Superior temporal gyrus (tissue), 1 donor: ENCODE measurements at regions not wholly inside any gene's neighbourhood (a gene's known extent, or its start where the extent isn't known, plus 50 kb on each side); places are given as distances from the start of the nearest gene placed in this dataset.

Experiments used
- DNase-seq: peaks from one replicate; pipeline ENCODE4 v3.0.0-alpha.2; 2016; ENCODE audit errors: extremely low spot score

DNA sequence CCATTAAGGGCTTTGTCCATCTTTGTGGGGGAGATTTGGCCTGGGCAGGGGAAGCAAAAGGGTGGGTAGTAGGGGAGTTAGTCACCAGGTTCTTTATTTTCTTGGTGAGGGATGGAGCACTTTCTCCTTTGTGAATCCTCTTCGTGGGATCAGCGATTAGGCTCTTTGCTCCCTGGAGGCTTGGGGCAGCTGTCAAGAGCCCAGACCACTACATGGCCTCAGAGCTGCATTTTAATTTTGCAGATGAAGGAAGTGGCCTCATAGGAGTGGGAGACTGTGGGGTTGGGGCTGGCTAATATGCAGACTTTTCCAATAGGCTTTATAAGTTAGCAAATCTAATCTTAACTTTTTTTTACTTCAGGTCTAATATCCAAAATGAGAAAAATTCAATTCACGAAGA lies 168.1 kb upstream of the DEFB112 start:
- no peak for DNase-seq

DNA sequence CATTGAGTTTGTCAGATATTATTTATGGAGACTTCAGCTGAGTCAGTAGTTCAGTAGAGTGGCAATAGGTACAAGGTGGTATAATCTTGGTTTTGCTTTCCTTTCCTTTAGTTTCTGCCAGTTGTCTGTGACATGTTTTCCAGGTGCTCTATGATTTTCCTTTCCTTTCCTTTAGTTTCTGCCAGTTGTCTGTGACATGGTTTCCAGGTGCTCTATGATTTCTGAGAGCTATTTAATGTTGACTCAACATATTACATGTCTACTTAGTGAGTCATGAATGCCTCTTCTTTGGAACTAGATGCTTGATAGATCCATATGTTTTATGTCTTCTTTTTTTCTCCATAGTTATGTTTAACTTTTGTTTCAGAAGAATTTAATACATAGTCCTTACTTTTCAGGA lies 186.4 kb upstream of the DEFB112 start:
- DNase-seq: no peak

DNA sequence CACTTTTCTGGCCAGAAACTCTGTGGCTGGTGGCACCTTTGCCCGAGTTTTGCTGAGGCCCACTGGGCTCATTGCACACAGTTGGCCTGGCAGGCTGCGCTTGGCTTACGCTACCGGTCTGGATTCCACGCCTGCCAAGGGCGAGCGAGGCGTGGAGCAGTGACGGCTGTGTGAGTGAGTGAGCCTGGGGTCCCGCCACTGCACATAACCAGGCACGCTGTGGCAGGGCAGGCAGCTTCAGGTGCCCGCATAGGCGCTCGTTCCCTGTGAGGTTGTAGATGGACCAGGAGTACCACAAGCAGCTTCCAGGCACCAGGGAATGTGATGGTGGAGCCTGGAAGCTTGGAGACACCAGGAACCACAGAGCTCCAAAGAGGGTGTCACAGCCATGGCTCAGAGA lies 190.1 kb upstream of the DEFB112 start:
- no peak for DNase-seq

DNA sequence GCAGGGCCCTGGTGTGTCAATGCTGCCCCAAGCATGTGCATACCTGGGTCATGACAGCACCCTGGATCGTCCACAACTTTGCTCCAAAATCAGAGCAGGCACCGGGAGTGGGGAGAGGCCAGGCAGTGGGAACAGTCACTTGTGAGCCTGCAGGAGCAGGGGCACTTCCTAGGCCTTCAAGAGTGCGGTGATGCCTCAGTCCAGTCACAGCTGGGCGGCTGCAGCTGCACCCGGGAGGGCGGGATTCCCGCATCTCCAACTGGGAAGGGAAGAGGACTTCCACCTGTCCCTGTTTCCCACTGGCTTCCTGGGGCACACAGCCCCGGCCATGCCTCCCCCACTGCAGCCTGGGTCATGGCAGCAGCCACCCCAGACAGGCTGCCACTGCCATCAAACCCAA lies 191.3 kb upstream of the DEFB112 start:
- no peak for DNase-seq

DNA sequence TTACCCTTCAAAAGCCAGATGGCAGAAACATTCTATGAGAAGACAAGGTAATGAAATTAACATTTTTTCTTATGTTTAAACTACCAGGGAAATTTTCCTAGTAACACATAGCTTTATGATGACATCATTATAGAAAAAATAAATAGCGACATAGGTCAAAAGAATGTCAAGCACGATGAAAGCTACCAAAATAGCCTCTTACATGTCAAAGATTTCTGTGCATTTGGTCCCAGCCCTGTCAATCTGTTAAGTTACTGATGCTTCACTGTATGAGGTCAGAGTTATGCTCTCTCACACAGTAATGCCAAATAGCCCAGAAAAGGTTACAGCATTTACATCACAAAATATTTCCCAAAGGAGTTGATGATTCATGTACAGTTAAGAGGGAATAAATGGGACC lies 199.8 kb upstream of the DEFB112 start:
- DNase-seq: no peak

DNA sequence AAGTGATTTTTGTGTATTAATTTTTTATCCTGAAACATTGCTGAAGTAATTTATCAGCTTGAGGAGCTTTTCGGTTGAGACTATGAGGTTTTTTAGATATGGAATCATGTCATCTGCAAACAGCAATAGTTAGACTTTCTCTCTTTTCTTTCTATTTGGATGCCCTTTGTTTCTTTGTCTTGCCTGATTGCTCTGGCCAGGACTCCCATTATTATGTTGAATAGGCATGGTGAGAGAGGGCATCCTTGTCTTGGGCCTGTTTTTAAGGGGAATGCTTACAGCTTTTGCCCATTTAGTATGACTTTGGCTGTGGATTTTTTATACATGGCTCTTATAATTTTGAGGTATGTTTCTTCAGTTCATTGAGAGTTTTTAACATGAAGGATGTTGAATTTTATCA lies 207.6 kb upstream of the DEFB112 start:
- no peak for DNase-seq

DNA sequence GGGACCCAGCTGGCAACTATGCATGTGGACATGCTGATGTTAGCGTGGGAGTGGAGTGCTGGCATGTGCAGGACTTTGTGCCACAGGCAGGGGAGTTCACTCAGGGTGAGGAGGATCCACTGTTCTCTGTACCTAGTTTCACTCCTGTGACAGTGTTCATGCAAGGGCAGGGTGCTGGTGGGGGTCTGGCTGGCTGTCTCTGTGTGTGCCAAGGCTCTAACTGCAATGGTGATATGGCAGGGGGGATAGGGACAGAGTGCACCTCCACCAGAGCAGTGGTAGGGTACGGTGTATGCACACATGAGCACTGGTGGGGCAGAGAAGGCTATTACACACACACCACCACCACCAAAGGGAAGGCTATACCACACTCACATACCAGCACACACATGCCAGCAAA lies 210.2 kb upstream of the DEFB112 start:
- DNase-seq: no peak

DNA sequence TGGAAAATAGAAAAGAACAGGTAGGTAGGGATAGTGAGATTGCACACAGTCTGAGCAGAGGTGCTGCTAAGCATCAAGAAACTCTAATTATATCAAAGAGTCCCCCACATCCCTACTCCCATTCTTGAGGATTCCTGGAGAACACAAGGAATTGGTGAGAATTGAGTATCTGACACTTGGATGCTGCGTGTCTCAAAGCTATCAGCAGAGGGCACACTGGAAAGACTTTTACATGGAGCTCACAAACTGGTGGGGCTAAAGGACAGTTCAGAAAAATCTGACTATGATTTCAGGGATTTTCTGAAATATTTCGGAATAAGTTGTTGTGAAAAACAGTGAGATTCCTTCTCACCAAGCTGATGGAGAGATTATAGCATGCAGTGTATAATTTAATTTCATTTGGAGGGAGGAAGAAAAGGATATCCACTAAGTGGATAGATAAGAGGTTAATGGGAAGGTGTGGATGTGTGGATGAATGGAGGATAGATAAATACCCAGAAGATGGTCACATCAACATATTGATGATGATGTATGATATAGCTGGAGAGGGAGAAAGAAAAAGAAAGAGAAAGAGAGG lies 215.4 kb upstream of the DEFB112 start:
- peak; percentile 40 for DNase-seq

DNA sequence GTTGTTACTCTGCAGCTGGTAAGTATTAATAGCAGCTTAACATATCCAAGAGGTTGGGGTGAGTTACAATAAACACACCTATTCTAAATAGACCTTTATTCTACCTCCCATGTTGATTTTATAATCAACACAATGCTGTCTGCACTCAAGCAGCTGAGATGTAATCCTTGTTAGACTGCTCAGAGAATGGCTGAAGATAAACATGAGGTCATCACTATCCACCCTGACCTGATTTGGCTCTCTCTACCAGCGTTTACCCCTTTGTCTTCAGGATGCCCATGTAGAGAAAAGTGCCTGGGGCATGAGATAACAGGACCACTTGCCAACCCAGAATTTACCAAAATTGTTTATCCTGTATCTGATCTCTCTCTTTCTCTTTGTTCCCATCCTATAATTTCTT lies 220.7 kb upstream of the DEFB112 start:
- no peak for DNase-seq

DNA sequence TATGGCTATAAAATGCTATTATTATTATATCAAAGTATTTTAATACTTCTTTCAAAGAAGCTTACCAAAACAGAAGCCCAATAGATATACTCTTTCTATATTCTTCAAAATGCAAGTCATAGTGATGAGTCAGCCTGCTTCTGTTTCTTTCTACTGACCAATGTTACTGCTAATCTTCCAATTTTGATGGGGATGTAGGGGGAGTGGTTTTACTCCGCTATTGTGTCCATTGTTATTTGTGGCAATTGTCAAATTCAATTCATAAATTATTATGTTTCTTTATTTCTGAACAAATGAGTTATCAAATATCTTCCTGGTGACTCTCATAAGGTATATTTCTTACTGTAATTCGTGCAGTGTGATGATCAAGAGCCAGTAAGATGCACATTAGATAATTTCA lies 221.5 kb upstream of the DEFB112 start:
- no peak for DNase-seq

DNA sequence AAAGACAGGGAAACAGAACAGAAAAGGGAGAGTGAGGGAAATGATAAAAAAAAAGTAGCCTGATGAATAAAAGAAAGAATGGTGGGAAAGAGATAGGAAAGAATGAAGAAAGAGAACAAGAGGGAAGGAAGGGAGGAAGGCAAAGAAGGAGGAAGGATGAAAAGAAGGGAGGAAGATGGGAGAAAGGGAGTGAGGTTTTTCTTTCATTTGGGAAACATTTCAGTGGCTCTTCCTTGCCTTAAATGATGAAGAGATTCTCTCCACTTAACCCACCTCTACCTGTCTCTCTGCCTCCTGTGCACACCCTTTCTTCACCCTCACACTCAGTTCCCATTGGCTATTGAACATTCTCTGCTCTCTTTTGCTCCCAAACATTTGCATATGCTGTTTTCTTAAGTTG lies 222.1 kb upstream of the DEFB112 start:
- DNase-seq: no peak

DNA sequence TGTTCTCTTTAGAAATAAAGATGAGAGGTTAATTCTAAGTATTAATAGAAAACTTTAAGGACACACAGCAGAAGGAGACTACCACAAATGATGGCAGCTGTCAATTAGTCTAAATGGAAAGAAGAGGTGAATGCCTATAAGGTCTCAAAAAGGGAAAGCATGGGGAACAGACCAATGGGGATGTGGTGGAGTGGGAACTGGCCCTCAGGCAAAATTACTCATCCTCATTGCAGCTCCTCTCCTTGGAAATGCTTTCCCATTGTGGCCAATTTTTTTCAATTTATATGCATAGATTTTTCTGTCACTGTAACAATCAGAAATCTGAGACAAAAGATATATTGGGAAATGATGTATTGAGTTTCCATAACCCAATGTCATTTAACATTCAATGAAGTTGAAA lies 222.9 kb upstream of the DEFB112 start:
- no peak for DNase-seq

DNA sequence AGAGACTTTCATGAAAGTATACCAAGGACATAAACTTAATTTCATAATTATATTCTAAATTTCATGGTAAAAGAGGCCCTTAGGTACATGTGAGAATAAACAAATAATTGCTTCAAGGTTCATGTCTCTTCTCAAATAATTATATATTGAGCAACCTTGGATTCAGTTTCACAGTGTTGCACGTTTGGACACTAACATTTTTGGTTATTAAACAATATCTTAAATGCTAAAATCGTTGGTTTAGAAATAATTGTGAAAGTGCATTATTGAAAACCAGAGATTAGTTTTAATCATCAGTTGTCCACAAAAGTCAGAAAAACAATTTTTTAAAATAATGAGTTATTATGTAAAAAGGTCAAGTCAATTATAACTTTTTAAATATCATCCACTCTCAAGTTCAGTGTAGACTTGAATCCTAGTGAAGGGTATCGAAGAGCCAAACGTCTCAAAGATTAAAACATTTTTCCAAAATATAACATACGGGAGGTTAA lies 227.1 kb upstream of the DEFB112 start:
- no peak for DNase-seq

DNA sequence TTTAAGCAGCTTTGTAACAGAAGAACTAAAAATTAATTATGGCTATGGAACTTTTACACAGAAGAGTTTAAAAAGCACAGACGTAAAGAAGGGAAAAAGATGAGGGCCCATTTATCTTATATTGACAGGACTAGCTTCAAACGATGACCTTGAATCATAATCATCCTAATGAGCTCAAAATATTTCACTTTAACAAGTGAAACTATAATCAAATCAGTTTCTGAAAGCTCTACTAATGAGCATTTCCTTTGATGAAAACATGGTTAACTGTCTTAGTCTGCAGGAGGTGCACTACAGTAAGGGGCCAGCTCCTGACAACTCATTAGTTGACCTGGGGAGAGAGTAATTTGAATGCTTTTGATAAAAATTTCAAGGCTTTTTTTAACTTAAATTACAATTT lies 228.0 kb upstream of the DEFB112 start:
- DNase-seq: no peak

DNA sequence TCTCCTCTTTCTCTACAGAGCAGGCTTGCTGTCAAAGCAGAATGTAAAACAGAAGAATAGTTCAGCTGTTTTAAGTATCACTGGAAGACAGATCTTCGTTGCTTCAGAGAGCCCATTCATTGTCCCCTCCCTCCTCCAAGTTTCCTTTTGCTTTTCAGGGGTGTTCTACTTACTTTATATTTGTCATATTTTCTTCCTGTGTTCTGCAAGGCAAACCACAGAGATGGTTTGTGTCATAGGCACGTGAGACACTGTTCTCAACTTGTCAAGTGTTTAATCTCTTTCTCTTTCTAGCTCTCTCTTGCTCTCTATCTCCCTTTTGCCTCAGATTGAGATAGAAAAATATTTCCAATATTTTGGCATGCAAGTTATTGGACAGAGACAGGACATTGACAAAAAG lies 228.9 kb upstream of the DEFB112 start:
- no peak for DNase-seq

DNA sequence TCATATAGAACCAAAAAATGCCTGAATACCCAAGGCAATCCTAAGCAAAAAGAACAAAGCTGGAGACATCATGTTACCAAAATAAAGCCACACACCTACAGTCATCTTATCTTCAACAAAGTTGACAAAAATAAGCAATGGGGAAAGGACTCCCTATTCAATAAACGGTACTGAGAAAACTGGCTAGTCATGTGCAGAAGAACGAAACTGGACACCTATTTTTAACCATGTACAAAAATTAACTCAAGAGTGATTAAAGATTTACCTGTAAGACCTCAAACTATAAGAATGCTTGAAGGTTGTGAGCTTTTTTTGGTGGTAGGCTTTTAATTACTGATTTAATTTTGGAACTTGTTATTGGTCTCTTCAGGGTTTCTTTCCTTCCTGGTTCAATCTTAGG lies 236.0 kb upstream of the DEFB112 start:
- no peak for DNase-seq

DNA sequence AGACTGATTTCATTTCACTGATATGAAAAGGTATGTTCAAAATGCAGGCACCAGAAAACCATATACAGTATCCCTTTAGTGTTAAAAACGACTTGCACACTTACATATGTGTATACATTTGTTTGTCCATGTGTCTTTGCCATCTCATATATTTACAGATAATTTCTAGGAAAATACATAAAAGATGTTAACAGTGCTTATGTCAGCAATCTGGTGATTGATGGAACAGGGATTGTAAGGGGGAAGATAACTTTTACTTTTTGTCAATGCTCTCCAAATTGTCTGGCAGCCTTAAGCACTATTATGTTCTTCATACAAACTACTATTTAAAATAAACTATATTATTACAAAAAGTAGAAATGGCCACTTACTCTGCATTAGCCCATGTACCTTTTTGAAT lies 238.5 kb upstream of the DEFB112 start:
- no peak for DNase-seq

DNA sequence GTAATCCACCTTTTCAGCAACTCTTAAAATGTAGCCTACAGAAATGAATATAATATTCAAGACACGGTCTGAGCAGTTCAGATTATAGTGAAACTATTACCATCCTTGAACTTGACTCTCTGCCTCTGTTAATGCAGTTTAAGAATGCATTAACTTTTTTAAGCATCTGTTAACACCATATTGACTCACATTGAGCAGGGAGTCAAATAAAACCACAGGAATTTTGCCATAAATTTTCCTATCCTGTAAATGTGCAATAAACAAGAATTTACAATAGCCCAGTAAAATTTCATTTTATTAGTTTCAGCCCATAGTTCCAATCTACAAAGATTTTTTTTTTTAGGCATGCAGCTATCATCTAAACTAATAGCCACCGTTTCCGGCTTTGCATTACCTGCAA lies 239.2 kb upstream of the DEFB112 start:
- DNase-seq: no peak

DNA sequence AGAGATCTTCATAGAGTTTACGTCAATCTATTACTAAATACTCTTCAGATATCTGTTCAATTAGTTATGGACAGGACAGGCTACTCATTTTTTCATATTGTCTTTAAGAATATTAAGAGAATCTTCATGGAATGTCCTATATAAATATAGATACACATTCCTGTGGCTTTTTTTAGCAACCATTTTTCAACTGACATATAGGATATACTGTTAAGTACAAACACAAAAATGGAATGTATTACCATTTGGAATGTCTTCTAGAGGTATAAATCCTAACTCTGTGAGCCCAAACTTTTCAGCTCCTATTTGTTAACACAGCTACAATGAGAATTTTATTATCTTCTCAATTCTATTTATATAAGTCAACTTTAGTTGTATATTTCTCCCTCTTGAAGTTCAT lies 239.6 kb upstream of the DEFB112 start:
- no peak for DNase-seq

DNA sequence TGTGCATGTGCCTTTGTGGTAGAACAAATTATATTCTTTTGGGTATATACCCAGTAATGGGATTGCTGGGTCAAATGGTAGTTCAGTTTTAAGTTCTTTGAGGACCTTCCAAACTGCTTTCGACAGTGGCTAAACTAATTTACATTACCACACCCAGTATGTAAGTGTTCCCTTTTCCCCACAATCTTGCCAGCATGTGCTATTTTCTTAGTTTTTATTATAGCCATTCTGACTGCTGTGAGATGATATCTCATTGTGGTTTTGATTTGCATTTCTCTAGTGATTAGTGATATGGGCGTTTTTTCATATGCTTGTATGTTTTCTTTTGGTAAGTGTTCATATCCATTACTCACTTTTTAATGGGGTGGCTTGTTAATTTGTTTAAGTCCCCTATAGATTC lies 251.6 kb upstream of the DEFB112 start:
- DNase-seq: no peak

DNA sequence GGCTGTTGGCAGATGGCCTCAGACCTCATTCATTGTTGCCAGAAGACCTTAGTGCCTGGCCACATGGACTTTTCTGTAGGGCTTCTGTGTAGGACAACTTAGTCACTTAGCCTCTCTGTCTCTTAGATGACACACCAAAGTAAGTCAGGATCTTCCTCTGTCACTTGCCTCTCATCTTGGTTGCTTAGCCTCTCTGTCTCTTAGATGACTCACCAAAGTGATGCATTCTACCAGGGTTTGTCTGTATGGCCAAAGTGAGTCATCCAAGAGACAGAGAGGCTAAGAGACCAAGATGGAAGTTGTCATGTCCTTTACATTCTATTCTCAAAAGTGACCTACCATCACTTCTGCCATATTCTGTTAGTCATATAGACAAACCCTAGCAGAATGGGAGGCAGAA lies 255.9 kb upstream of the DEFB112 start:
- DNase-seq: no peak

DNA sequence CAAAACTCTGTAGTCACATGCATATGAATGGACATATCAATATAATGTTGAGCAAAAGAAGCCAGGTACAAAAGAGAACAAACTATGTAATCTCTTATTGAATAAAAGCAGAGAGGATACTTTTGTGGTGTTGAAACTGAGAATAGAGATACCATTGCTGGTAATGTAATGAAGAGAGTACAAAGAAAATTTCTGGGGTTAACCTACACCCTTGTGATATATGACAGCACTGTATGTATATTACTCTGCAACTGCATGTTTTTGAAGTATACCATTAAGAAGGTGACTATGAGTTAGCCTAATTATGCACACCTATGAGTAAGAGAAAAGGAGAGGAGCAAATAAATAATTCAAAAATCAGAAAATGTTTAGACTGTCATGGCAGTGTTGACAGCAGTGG lies 268.8 kb upstream of the DEFB112 start:
- no peak for DNase-seq

DNA sequence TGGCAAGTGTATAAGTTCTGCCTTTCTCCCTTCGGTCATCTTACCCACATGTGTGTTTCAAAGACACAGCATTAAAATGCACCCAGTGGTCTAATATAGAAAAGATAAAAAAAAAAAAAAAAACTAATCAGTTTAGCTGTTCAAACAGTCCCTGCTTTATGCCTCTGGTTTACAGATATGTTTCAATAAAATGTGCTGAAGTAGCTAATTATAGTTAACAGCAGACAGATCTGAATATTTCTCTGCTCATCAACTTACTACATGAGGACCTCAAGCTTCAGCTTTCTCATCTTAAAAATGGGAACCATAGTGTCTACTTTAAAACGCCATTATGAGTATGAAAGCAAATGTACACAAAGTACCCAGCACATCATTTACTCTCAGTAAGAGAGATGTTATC lies 280.6 kb upstream of the DEFB112 start:
- no peak for DNase-seq

DNA sequence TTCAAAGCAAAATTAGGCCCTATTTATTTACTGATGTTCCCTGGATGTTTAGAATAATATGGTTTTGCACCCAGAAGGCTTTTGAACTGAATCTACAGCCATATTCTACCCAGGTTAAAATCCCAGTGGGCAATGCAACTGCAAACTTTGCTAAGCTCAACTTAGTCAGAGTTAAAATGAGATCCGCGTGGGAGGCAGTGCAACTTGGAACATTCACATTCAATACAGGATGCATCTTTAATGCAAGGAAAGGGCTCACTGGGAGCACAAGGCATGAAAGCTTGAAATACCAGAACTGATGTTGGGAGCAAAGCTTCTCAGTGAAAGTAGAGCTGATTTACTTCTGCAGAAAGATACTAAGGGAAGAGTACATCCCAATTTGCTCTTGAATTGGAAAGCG lies 281.2 kb upstream of the DEFB112 start:
- DNase-seq: no peak

DNA sequence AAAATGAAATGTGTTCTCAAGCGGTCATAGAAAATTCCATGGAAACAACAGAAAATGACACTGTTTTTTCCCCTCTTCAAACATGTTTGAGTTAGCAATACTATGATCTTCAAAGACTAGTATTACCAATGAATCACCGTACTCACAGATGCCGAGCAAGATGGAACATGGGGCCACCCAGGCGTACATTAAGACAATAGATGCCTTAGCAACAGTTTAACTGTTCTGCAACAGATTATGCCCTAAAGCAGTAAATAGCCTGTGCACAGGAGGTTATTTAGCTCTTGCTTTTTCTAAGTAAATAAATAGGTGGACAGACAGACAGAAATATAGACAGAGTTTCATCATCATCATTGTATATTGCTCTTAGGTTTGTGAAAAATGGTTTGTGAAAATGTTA lies 284.0 kb upstream of the DEFB112 start:
- DNase-seq: no peak
